ENCODE measurements at regions not wholly inside any gene's neighbourhood (a gene's known extent, or its start where the extent isn't known, plus 50 kb on each side); places are given as distances from the start of the nearest gene placed in this dataset.

- Mint-ChIP-seq H3K9me3 (no peaks in the 10 kb centered on the region), H3K27ac (no peak overlapping the region), H3K36me3 (ENCODE audit: low read depth) (no peaks in the 10 kb centered on the region), H3K4me1 (ENCODE audit: low read depth) (peaks cover 17% of the 10 kb centered on the region), H3K4me3 (no peak overlapping the region), H3K27me3 (ENCODE audit: insufficient read depth) (no peaks in the 10 kb centered on the region)
- TF ChIP-seq CTCF (IDR thresholded peaks at IDR 0.05) = no peak
- no peak for DNase-seq
Measured at GRCh38 chr11:127649958-127650357, 649.4 kb upstream of the KIRREL3 start.

- no peak for DNase-seq
- no peak for TF ChIP-seq CTCF (IDR thresholded peaks at IDR 0.05)
- H3K4me3 Mint-ChIP-seq = no peak overlapping the region
- no peaks in the 10 kb centered on the region for H3K27me3 Mint-ChIP-seq (ENCODE audit: insufficient read depth)
- H3K9me3 Mint-ChIP-seq = no peaks in the 10 kb centered on the region
- no peaks in the 10 kb centered on the region for H3K36me3 Mint-ChIP-seq (ENCODE audit: low read depth)
- H3K4me1 Mint-ChIP-seq (ENCODE audit: low read depth) = peaks cover 17% of the 10 kb centered on the region
- no peak overlapping the region for H3K27ac Mint-ChIP-seq
Measured at GRCh38 chr11:127649071-127649470, 648.5 kb upstream of the KIRREL3 start.

DNA sequence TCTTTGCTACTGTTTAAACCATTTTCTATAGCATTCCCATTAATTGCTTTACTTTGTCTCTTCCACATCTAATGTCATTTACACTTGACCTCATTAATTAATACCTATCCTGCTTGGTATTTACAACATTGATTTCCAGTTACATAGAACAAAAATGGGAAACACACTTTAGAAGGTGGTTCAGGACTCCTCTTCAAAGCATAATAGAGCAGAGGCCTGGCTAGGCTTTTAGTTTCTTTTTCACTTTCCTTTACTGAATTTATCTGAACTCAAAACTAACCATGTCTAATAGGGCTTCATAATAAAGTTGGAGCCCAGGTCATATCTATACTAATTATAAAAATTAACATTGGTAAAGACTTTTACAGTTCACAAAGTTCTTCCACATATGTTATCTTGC lies 648.0 kb upstream of the KIRREL3 start:
- TF ChIP-seq CTCF (IDR thresholded peaks at IDR 0.05) = no peak
- no peaks in the 10 kb centered on the region for H3K36me3 Mint-ChIP-seq (ENCODE audit: low read depth)
- H3K27me3 Mint-ChIP-seq (ENCODE audit: insufficient read depth) = no peaks in the 10 kb centered on the region; the same call in 1 of the 2 replicates
- peaks cover 17% of the 10 kb centered on the region for H3K4me1 Mint-ChIP-seq (ENCODE audit: low read depth)
- H3K9me3 Mint-ChIP-seq = no peaks in the 10 kb centered on the region
- no peak overlapping the region for H3K27ac Mint-ChIP-seq
- no peak for DNase-seq
- no peak overlapping the region for H3K4me3 Mint-ChIP-seq

DNA sequence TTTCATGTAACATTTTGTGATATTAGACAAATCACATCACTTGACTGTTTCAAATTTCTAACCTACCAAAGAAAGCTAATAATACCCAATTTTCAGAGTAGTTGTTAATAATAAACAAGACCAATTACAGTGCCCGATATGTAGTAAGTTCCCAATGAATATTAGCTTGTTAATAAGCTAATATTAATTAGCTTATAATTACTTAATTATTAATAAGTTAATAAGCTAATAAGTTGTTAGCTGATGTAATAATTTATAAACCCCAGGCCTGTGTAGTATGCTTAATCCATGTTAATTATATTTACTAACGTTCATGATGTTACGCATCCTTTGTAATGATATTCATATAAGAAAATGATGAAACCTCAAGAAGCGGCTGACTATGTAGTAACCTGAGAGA lies 643.8 kb upstream of the KIRREL3 start:
- Mint-ChIP-seq H3K27me3 (ENCODE audit: insufficient read depth) (no peaks in the 10 kb centered on the region; the same call in 1 of the 2 replicates), H3K27ac (no peak overlapping the region), H3K36me3 (ENCODE audit: low read depth) (no peaks in the 10 kb centered on the region), H3K4me1 (ENCODE audit: low read depth) (no peaks in the 10 kb centered on the region), H3K4me3 (no peak overlapping the region), H3K9me3 (no peaks in the 10 kb centered on the region)
- TF ChIP-seq CTCF (IDR thresholded peaks at IDR 0.05) = no peak
- DNase-seq = no peak

DNA sequence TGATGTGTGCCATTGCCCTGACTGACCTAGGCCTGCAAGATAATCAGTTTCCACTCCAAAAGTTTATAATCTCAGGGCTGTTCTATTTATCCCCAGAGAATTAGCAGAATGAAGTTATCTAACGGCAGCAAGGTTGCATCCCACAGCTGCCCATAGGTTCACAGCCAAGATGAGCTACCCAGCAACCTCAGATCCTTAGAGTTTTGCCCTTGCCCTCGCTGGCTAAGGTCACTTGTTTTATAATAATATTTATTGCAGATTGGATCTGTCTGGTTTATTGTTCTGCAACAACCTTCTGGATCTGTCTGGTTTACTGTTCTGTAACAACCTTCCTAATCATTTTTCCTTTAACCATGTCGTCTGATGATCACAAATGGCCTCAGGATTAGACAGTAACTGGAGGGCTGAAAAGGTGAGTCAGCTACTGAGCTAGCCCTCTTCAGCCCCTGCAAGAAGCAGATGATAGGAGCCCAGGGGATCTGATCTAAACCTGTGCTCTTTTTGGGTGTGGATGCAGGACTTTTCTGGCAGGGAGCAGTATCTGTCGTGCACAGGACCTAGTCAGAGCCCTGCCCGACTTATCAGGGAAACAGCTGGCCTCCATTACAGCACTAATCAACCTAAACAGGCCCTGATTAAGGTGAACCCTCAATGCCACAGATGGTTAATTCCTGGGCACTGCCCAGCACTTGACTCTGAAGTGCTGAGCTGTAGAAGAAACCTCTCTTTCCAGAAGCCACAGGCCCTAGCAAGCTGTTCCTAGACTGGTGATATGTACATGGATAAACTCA lies 642.9 kb upstream of the KIRREL3 start:
- no peak for TF ChIP-seq CTCF (IDR thresholded peaks at IDR 0.05)
- no peaks in the 10 kb centered on the region for H3K4me1 Mint-ChIP-seq (ENCODE audit: low read depth)
- no peak for DNase-seq
- H3K4me3 Mint-ChIP-seq = no peak overlapping the region
- H3K27ac Mint-ChIP-seq = no peak overlapping the region
- no peaks in the 10 kb centered on the region for H3K36me3 Mint-ChIP-seq (ENCODE audit: low read depth)
- no peaks in the 10 kb centered on the region; the same call in 1 of the 2 replicates for H3K27me3 Mint-ChIP-seq (ENCODE audit: insufficient read depth)
- H3K9me3 Mint-ChIP-seq = no peaks in the 10 kb centered on the region
